HG03060 (cell line): ENCODE measurements at regions not wholly inside any gene's neighbourhood (a gene's known extent, or its start where the extent isn't known, plus 50 kb on each side); places are given as distances from the start of the nearest gene placed in this dataset.

Source experiments
- ATAC-seq: cut with Tn5 transposase; IDR thresholded peaks from one replicate; pipeline ENCODE4 v1.9.1; 2021; ENCODE audit warnings: low read depth, moderate number of reproducible peaks; ENCODE audit not compliant: unreplicated experiment

DNA sequence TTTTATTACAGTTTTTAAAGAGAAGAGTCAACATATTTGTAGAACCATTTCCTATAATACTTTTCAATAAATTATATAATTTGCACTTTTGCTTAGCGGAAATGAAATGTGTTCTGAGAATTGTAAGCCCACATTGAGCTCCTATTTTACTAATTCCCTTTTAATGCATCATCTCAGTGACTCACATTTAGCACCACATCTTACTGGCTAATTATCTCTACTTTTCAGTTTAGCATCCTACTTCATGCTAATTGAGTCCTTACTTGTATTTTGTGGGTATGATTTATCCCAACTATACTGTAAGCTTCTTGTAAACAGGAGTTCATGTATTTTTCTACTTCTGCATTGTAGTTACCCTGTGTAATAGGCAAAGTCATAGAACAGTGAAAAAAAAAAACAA, 67.5 kb downstream of the TMX1 start:
- no peak for ATAC-seq

DNA sequence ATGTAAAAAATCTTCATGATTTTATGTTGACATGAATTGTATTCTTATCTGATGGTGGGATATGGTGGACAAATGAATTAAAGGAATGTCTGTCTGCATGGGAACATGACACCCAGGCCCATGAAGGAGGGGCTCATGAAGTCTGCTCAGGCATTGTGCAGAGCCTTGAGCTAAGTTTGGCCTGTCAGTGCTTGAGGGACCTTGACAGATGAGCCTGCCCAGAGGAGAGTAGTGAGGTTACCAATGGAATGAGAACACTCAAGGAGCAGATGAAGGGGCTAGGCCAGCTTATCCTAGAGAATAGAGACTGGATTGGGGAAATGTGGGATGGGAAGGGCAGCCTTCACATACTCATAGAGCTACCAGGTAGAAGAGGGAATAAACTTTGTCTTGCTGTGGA, 68.8 kb downstream of the TMX1 start:
- no peak for ATAC-seq

- ATAC-seq: no peak
Measured at GRCh38 chr14:51310505-51310944, 70.5 kb downstream of the TMX1 start.

GRCh38 chr14:51314321-51315015, 74.4 kb downstream of the TMX1 start:
- no peak for ATAC-seq

GRCh38 chr14:51317373-51317772, 77.3 kb downstream of the TMX1 start:
- no peak for ATAC-seq

DNA sequence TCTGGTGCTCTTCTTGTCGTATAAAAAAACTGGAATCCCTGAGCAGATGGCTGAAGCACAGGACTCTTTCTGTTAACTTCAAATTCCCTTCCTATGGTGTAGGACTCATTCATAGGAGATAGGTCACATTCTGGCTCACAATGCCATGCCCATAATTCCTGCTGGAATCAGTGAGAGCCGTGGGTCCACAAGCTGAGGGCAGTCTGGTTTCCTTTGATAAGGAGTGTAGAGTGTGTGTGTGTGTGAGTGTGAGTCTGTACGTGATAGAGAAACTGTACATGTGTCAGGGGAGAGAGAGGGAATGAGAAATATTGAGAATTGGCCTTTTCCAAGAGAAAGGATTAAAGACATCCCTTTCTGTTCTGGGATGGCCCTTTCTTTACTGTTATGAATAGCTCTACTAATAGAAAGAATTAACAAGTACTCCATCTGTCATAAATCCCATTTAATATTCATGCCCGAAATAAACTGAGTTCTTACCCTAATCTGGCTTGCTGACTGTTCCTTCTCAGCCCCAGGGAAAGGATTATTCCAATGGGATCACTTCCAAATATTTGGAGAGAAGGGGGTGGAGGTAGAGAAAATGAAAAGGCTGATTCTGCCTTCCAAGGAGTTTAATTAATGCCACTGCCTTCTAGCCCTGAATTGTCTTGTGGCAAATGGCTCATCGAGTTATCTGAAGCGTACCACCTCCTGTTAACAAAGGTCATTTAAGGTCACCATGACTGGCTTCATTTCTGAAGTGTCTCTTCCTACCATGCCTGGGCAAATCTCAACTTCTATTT, 79.0 kb downstream of the TMX1 start:
- ATAC-seq: no peak

DNA sequence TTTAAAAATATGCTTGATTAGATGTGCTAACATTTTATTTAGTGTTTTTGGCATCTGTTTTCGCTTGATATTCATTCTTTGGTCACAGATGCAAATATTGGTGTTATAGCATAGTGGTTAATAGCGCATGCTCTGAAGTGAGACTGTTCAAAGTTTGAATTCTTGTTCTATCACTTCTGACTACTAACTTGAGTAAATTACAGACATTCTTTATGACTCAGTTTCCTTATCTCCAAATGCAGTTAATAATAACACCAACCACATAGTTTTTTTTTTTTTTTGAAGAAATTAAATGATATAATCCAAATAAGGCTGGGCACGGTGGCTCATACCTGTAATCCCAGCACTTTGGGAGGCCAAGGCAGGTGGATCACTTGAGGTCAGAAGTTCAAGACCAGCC, 81.0 kb downstream of the TMX1 start:
- no peak for ATAC-seq

- no peak for ATAC-seq
Measured at GRCh38 chr14:51323492-51323891, 83.4 kb downstream of the TMX1 start.

DNA sequence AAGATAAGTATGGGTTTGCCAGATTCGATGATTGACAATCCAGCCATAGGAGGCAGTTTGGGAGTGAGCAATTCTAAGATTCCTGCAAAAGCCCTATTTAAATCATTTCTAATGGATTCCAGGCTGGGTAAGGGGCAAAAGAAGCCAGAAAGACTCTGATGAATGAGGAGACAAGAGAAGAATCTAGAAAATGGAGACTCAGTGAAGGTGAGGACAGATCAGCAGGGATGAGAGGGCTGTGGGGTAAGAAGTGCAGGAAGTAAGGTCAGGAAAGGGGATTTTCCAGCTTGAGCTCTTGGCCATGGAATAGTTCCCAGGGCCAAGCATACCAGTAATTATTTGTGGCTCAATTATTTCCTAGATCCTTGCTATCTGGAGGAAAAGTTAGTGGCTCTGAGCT, 87.3 kb downstream of the TMX1 start:
- no peak for ATAC-seq

GRCh38 chr14:51328064-51328771, 88.2 kb downstream of the TMX1 start:
- ATAC-seq: no peak

- ATAC-seq: no peak
Measured at GRCh38 chr14:51328772-51329353, 88.8 kb downstream of the TMX1 start.

DNA sequence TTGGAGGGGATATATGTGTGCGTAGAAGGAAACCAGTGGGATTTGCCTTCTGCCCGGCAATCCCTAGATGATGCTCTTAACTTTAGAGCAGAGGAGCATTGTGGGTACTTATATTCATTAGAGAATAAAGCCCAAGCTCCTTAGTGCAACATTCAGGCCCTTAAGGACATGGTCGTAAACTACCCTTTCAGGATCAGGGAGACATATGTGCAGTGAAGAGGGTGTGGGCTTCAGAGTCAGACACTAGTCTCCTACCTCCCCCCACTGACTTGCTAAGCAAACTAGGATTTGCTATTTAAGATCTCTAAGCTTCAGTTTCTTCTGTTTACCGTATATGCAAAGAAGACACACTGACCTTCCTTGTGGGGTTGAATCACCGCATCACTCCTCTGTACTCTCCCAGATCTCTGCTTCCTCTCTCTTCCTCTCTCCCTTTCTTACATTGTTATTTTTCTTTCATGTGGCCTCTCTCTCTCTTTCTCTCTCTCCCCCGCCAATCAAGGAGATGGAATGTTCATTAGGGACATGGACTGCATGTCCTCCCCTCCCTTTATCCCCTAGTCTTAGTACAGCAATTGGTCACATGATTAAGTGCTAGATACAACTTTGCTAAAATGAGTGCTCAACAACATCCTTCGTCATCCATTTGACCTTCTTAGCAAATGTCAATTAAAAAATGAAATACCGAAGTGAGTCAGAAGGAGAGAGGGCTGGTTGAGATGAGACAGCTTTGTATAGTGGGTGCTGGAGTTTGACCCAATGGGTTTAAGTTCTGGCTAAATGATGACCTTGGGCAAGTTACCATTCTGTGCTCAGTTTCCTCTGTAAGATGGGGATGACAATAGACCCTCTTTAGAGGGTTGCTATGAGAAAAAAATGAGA, 91.7 kb downstream of the TMX1 start:
- ATAC-seq: no peak

- no peak for ATAC-seq
Measured at GRCh38 chr14:51333299-51333698, 93.3 kb downstream of the TMX1 start.

GRCh38 chr14:51333901-51334521, 94.0 kb downstream of the TMX1 start:
- ATAC-seq: no peak

- ATAC-seq: no peak
Measured at GRCh38 chr14:51334566-51334965, 94.5 kb downstream of the TMX1 start.

GRCh38 chr14:51335531-51335930, 95.5 kb downstream of the TMX1 start:
- no peak for ATAC-seq

GRCh38 chr14:51335961-51336723, 96.1 kb downstream of the TMX1 start:
- no peak for ATAC-seq

DNA sequence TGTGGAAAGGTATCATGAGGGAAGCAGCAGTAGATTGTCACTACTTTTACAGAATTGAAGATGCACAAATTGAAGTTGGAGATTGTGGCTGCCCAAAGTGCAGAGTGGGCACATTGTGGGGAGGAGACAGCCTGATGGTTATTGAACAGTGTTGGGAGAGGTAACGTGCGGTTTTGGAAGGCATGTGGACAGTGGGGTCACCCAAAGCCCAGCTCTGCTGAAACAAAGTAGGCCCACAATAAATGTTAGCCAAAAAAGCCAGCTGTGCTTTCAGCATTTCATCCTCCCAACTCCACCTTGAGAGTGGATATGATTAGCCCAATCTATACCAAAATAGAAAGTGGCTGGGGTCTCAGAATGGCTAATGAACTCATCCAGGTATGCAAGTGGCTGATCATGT, 96.7 kb downstream of the TMX1 start:
- ATAC-seq: no peak

DNA sequence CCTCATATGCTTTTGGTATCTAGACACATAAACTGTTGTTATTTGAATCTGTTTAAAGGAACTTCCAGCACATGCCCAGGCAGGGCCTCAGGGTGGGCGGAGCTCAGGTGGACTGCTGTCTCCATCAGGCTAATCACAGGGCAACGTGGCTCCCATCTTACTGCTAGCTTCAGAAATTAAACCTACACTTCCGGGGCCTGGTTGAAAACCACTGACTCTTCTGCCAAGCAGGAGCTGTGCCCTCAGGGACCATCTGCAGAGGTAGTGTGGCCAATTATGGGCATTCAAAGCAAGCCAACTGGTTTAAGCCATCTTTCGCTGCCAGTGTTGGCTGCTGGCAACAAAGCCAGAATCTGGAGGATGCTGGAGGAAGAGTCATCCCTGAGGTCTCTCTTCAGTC, 97.5 kb downstream of the TMX1 start:
- ATAC-seq: no peak
